DND-41 (cell line): ENCODE measurements at regions not wholly inside any gene's neighbourhood (a gene's known extent, or its start where the extent isn't known, plus 50 kb on each side); places are given as distances from the start of the nearest gene placed in this dataset.

Experiments
- CTCF ChIP-seq: IDR thresholded peaks from 2 replicates; pipeline ENCODE4 v1.5.1; 2012; ENCODE audit warnings: borderline replicate concordance, low read length, moderate library complexity, mild to moderate bottlenecking; ENCODE audit not compliant: poor library complexity, severe bottlenecking; ENCODE audit errors: extremely low read depth
- EZH2 ChIP-seq: IDR thresholded peaks from 3 replicates; pipeline ENCODE4 v1.6.1; 2012; ENCODE audit warnings: borderline replicate concordance, low read depth, mild to moderate bottlenecking, moderate library complexity, low read length, inconsistent platforms; ENCODE audit not compliant: severe bottlenecking

GRCh38 chr12:62158013-62158412 lies 102.2 kb upstream of the USP15 start:
- TF ChIP-seq CTCF = no peak
- TF ChIP-seq EZH2 = no peak
